ENCODE measurements at regions not wholly inside any gene's neighbourhood (a gene's known extent, or its start where the extent isn't known, plus 50 kb on each side); places are given as distances from the start of the nearest gene placed in this dataset.

DNA sequence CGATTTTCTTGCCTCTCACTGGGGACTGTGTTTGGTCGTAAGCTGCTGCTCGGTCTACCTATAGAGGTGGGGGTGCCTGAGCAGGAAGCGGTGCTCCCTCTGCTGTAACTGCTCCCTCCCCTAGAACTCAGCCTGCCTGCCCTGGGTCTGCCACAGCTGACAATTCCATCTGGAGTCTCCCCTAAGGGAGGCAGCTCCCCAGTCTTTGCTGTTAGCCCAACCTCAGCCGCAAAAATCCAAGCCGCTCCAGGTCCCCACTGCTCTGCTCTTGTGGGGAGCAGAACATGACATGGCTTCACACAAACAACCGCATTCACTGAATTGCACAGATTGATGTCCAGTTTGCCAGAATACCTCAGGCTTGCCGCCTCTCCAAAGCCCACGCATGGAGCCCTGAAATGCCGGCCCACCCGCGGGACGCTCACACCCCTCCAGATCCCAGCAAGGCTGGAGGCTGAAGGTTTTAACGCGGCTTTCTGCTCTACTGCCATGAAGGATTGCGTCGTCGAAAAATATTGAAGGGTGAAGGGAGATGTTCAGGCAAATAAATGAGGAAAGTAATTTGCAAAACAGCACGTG, 221.5 kb upstream of the FOXF1 start:
- DNase-seq (ENCODE audit: low read depth in 1 of 2, low spot score in 1 of 2) = no peak

DNA sequence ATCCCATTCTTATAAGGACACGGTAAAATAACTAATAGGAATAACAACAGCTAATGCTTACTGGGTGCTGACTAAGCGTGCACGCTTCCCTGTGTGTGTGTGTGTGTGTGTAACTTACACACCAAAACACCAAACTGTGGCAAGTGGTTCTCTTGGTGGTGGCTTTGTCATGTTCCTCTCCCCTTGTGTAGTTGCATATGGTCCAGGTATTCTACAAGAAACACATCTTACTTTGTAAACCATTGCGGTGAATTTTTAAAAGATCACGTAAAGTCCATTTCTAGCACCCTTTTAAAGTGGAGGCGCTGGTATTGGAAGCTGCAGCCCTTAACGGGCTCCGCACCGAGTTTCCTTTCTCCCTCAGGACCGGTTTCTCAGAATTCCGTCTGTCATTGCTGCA, 221.0 kb upstream of the FOXF1 start:
- no peak for DNase-seq (ENCODE audit: low read depth in 1 of 2, low spot score in 1 of 2)

DNA sequence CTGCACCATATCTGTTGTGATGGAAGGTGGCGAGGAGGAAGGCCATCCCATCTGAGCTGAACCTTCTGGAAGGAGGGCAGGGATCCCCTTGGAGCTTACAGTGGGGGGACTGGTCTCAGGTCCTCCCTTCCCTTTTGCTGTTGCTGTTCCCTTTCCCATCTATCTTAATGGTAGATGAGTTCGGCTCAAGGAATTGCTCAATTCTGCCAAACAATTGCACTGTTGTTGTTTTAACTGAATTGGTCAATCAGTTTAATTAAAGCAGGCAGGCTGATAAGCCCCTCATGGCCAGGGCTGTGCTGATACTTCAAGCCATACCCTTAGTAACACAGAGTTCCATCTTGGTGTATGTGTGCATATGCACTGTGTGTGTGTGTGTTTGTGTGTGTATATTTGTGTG, 220.4 kb upstream of the FOXF1 start:
- no peak for DNase-seq (ENCODE audit: low read depth in 1 of 2, low spot score in 1 of 2)

DNA sequence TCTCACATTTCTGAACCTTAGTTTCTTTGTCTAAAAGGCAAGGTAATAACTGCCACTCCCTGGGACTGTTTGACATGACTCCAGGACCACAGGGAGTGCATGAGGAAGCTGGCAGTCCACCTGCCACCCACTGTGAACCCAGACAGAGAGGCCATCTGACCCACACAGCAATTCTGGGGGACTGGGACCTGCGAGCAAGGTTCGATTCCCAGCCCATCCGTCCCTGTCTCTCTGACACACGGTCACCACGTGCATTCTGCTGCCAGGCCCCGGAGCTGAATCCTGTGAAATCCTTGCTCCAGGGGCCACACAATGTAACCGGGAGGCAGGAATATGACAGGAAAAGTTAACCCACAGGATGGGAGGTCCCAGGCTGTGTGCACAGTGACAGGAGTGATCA, 218.8 kb upstream of the FOXF1 start:
- DNase-seq (ENCODE audit: low read depth in 1 of 2, low spot score in 1 of 2) = no peak

DNA sequence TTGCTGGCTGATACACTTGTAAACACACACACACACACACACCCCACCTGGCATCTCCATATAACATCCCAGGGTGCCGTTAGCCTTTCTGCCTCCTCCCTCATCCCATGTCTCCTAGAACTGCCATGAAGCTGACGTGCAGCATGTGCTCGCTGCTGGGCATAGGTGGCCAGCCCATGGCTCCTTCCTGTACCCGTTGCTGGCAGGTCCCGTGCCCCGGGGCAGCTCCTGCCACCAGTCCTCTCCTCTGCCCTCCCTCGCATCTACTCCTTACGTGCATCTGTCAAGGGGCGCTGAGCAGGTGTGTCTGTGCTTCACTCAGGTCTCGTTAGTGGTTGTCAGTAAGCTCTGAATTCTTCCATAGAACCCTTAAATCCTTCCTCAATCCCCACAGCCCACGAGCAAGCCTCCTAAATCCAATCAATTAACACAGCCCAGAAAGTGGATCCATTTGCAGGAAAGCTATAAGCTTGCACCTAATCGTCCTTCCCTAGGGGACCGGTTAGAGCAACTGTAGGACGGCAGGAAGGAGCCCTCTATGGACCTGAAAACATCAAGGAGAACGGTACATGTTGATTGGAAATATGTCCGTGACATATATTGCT, 218.1 kb upstream of the FOXF1 start:
- DNase-seq (ENCODE audit: low read depth in 1 of 2, low spot score in 1 of 2) = no peak

DNA sequence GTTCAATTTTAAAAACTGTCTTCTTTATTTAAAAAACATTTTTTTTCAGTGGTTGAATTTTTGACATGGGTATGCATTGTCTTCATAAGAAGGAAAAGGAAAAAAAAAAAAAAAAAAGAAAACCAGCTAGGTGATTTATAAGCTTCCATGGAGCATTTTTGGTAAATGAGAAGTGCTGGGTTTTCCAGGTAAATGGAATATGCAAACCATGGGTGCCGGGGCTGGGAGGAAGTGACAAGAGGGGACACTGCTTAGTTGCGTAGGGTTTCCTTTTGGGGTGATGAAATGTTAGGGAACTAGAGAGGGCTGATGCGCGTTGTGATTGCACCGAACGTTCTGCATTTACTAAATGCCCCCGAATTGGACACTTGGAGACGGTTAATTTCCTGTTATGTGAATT, 217.4 kb upstream of the FOXF1 start:
- no peak for DNase-seq (ENCODE audit: low read depth in 1 of 2, low spot score in 1 of 2)

DNA sequence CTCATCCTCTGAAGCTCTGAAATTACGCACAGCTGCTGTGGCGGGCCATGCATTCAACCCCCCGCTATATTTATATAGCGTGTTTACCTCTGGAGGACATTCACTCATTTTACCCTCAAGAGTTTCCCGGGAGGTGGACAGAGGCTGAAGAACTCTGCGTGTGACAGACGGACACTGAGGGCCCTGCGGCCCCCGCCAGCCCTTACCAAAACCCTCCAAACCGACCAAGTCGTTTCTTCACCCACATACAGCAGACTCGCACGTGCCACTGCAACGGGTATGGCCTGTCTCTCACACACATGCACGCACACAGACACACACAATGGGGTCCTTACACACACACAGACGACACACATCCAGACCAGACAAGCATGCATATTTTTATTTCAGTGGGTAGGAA, 216.4 kb upstream of the FOXF1 start:
- DNase-seq (ENCODE audit: low read depth in 1 of 2, low spot score in 1 of 2) = no peak

GRCh38 chr16:86294535-86295196, 215.7 kb upstream of the FOXF1 start:
- DNase-seq (ENCODE audit: low read depth in 1 of 2, low spot score in 1 of 2) = no peak

DNA sequence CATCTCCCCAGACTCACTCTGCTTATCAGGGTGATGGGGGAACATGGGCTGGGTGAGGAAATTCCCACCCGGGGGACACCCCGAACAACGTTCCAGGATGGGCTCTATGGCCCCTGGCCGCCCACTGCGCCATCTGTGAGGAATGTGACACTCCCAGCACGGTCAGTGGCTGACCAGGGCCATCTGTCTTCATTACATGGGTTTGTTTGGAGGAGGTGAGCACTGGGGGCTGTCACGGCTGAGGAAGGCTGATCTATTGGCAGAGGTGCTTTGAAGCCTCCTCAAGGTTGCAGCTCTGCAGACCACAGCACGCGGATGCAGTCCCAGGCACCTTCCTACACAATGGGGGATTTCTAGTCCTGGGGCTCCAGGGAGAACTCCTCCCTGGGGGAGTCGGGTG, 214.1 kb upstream of the FOXF1 start:
- DNase-seq (ENCODE audit: low read depth in 1 of 2, low spot score in 1 of 2) = no peak

DNA sequence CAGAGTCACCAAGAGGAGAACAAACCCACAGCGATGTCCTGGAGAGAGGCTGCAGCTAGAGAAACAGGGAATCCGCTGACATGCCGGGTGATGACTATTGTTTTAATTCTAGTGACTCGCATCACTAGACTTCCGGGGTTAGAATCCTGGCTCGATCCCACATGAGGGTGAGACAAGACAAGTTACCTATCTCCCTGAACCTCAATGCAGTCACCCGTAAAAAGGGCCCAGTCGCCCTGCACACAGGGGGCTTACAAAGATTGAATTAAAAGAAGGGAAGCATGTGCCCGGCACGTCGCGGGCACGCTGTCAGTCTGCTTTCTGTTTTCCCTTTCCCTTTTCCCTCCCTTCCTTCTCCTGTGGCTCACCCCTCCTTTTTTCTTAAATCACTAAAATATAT, 212.9 kb upstream of the FOXF1 start:
- DNase-seq (ENCODE audit: low read depth in 1 of 2, low spot score in 1 of 2) = no peak

GRCh38 chr16:86297866-86298757, 212.2 kb upstream of the FOXF1 start:
- DNase-seq (ENCODE audit: low read depth in 1 of 2, low spot score in 1 of 2) = no peak

- DNase-seq (ENCODE audit: low read depth in 1 of 2, low spot score in 1 of 2) = no peak
Observed at GRCh38 chr16:86298758-86299134, 211.6 kb upstream of the FOXF1 start.

GRCh38 chr16:86299882-86300610, 210.3 kb upstream of the FOXF1 start:
- DNase-seq (ENCODE audit: low read depth in 1 of 2, low spot score in 1 of 2) = no peak

GRCh38 chr16:86300746-86301481, 209.4 kb upstream of the FOXF1 start:
- no peak for DNase-seq (ENCODE audit: low read depth in 1 of 2, low spot score in 1 of 2)

- DNase-seq (ENCODE audit: low read depth in 1 of 2, low spot score in 1 of 2) = no peak
Observed at GRCh38 chr16:86302421-86303109, 207.8 kb upstream of the FOXF1 start.

DNA sequence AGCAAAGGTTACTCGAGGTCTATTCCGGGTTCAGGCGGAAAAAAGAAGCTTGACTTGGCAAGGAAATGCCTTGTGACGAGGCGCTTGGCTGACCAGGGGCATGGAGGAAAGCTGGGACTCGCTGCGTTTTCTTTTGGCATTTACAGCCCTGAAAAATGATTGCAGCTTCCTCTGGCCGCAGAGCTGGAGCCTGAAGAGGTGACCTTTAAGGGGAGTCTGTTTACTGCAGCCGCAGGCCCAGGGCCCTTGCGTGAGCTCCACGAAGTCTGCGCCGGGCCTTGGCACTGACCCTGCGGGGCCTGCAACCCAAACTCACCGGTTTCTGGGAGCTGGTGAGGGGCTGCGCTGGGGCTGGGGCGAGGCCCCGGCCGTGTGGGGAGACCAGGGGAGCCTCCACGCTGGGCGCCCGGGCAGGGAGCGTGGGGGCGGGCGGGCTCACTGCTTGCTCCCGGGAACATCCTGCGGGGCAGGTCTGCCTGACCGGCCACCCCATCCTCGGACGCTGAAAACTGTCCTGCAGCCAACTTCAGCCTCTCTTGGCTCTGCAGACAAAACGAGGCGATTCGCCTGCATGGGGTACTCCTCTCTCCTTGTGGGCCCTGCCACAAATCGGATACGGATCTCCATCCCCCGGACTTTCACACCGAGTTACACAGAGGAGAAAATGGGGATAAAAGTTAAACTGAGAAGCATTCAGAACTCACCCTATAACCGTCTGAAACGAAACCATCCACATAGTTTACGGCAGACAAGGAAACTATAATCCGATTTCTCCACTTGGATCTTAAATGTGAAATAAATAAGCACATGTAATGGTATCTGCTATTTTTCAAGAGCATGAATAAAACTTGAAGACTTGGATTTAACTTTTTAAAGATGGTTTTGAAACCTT, 206.3 kb upstream of the FOXF1 start:
- DNase-seq (ENCODE audit: low read depth in 1 of 2, low spot score in 1 of 2) = no peak

GRCh38 chr16:86304868-86305267, 205.5 kb upstream of the FOXF1 start:
- DNase-seq (ENCODE audit: low read depth in 1 of 2, low spot score in 1 of 2) = no peak

- DNase-seq (ENCODE audit: low read depth in 1 of 2, low spot score in 1 of 2) = no peak
Observed at GRCh38 chr16:86305440-86305839, 204.9 kb upstream of the FOXF1 start.
